Activated naive CD4-positive, alpha-beta T cell treated with anti-CD3 and anti-CD28 coated beads, Interleukin-2, amount 50 U/mL, for 72 hours (primary cell): ENCODE measurements at regions not wholly inside any gene's neighbourhood (a gene's known extent, or its start where the extent isn't known, plus 50 kb on each side); places are given as distances from the start of the nearest gene placed in this dataset.

Source experiments
- ATAC-seq, 2 donors: fragments of 150-1000 bp; cut with Tn5 transposase; 2 replicates each; pipeline ENCODE4 v1.10.0; 2021; ENCODE audit warnings: mild to moderate bottlenecking in 2 of 2, moderate library complexity in 2 of 2
- DNase-seq, 2 donors: peaks; one replicate each; pipeline ENCODE4 v3.0.0; 2021 to 2022; ENCODE audit warnings: low spot score in 2 of 2
- H3K27ac Mint-ChIP-seq, 2 donors: one replicate each; pipeline ENCODE4 v1.8.0; 2022; ENCODE audit warnings: mild to moderate bottlenecking in 2 of 2, mixed read lengths in 2 of 2
- H3K36me3 Mint-ChIP-seq, 2 donors: one replicate each; pipeline ENCODE4 v1.8.0; 2022; ENCODE audit warnings: mixed read lengths in 2 of 2
- H3K9me3 Mint-ChIP-seq, 2 donors: one replicate each; pipeline ENCODE4 v1.8.0; 2022; ENCODE audit warnings: mixed read lengths in 2 of 2

- Mint-ChIP-seq H3K36me3 (no peaks in the 10 kb centered on the region), H3K27ac (no peak overlapping the region), H3K9me3 (no peaks in the 10 kb centered on the region)
- ATAC-seq (no peak), DNase-seq (peak in 1 of 2 donors; percentile 16)
These were observed 70.2 kb downstream of the GPR6 start for GRCh38 chr6:110048221-110048875.

- Mint-ChIP-seq H3K27ac (no peak overlapping the region), H3K36me3 (no peaks in the 10 kb centered on the region), H3K9me3 (no peaks in the 10 kb centered on the region)
- DNase-seq, result peak in 1 of 2 donors; percentile 25
- ATAC-seq, result no peak
These were observed 71.8 kb downstream of the GPR6 start for GRCh38 chr6:110049696-110050439.
